A549 (cell line): ENCODE measurements at regions not wholly inside any gene's neighbourhood (a gene's known extent, or its start where the extent isn't known, plus 50 kb on each side); places are given as distances from the start of the nearest gene placed in this dataset.

Experiments
- EP300 ChIP-seq, 2 experiments: fragments of >200 bp; sonication (Bioruptor Twin); formaldehyde crosslinking; IDR thresholded peaks; 2 replicates in 1 of 2; 3 replicates in 1 of 2; pipeline ENCODE4 v1.6.1; 2016 to 2017
- TF ChIP-seq, protein P1 (sequence below): fragments of 250-450 bp; sonication (Bioruptor Pico); IDR thresholded peaks from 2 replicates; pipeline ENCODE4 v1.5.0; 2020; ENCODE audit warnings: low read depth, mild to moderate bottlenecking, moderate library complexity
- TF ChIP-seq, protein P2 (sequence below): IDR thresholded peaks from 2 replicates; pipeline ENCODE4 v1.6.1; 2012
- TF ChIP-seq, protein P3 (sequence below): fragments of >200 bp; sonication (Bioruptor Twin); formaldehyde crosslinking; IDR thresholded peaks from 3 replicates; pipeline ENCODE4 v1.5.1; 2016

DNA sequence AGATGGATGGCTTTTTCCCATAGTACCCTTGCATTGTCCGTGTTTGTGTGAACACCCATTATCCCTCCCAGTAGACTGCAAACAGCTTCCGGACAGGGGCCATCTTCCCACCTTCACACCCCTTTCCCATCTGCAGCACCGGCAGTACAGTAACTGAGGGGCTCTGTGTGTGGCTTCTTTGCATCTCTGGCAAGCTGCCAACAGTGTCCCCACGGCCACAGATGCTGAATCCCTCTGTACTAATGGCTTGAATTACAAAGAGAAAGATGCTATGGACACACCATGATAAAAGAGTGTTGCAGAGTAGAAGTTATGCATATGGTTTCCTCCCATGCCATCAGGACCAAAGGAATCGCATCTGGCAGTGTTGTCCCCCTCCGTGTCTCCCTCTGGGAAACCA is 101.1 kb upstream of the CDYL start:
- TF ChIP-seq, protein P1, sequence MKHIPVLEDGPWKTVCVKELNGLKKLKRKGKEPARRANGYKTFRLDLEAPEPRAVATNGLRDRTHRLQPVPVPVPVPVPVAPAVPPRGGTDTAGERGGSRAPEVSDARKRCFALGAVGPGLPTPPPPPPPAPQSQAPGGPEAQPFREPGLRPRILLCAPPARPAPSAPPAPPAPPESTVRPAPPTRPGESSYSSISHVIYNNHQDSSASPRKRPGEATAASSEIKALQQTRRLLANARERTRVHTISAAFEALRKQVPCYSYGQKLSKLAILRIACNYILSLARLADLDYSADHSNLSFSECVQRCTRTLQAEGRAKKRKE (CRISPR knock-in tag), result no peak
- no peak for TF ChIP-seq EP300 (IDR thresholded peaks at IDR 0.05)
- TF ChIP-seq, protein P2, sequence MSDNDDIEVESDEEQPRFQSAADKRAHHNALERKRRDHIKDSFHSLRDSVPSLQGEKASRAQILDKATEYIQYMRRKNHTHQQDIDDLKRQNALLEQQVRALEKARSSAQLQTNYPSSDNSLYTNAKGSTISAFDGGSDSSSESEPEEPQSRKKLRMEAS, result no peak
- TF ChIP-seq, protein P3, sequence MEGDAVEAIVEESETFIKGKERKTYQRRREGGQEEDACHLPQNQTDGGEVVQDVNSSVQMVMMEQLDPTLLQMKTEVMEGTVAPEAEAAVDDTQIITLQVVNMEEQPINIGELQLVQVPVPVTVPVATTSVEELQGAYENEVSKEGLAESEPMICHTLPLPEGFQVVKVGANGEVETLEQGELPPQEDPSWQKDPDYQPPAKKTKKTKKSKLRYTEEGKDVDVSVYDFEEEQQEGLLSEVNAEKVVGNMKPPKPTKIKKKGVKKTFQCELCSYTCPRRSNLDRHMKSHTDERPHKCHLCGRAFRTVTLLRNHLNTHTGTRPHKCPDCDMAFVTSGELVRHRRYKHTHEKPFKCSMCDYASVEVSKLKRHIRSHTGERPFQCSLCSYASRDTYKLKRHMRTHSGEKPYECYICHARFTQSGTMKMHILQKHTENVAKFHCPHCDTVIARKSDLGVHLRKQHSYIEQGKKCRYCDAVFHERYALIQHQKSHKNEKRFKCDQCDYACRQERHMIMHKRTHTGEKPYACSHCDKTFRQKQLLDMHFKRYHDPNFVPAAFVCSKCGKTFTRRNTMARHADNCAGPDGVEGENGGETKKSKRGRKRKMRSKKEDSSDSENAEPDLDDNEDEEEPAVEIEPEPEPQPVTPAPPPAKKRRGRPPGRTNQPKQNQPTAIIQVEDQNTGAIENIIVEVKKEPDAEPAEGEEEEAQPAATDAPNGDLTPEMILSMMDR, result no peak
